GM12878 (cell line): ENCODE measurements at regions not wholly inside any gene's neighbourhood (a gene's known extent, or its start where the extent isn't known, plus 50 kb on each side); places are given as distances from the start of the nearest gene placed in this dataset.

Experiments used
- BCL3 ChIP-seq: IDR thresholded peaks from 2 replicates; pipeline ENCODE4 v1.6.1; 2011; ENCODE audit warnings: borderline replicate concordance, low read depth, mild to moderate bottlenecking, moderate library complexity, low read length; ENCODE audit not compliant: insufficient read depth, poor library complexity, severe bottlenecking
- CREB1 ChIP-seq: IDR thresholded peaks from 2 replicates; pipeline ENCODE4 v1.6.1; 2012; ENCODE audit warnings: low read depth, mild to moderate bottlenecking, inconsistent platforms
- CTCF ChIP-seq, 3 experiments: IDR thresholded peaks in 2 of 3; conservative IDR thresholded peaks in 1 of 3; 2 replicates each; pipeline ENCODE4 v1.5.1; 2011; ENCODE audit warnings: low read depth in 3 of 3, low read length in 3 of 3, mild to moderate bottlenecking in 3 of 3, control low read depth in 2 of 3, moderate library complexity in 2 of 3, inconsistent platforms in 1 of 3, mixed read lengths in 1 of 3; ENCODE audit not compliant: control insufficient read depth in 2 of 3, insufficient read depth in 1 of 3; ENCODE audit errors: extremely low read depth in 1 of 3
- E2F4 ChIP-seq: IDR thresholded peaks from 2 replicates; pipeline ENCODE4 v1.6.1; 2012; ENCODE audit warnings: low read depth, low read length, improper control_type of control experiment
- EP300 ChIP-seq, 2 experiments: fragments of 150-350 bp in 1 of 2; IDR thresholded peaks; 2 replicates each; pipeline ENCODE4 v1.6.1; 2011 to 2012; ENCODE audit warnings: low read depth in 2 of 2, low read length in 2 of 2, borderline replicate concordance in 1 of 2, improper control_type of control experiment in 1 of 2, inconsistent platforms in 1 of 2; ENCODE audit not compliant: control insufficient read depth in 1 of 2
- ESRRA ChIP-seq: IDR thresholded peaks from 2 replicates; pipeline ENCODE4 v1.6.1; 2012; ENCODE audit warnings: mild to moderate bottlenecking, low read length, improper control_type of control experiment
- EZH2 ChIP-seq: IDR thresholded peaks from 2 replicates; pipeline ENCODE4 v1.6.1; 2012; ENCODE audit warnings: low read depth, mild to moderate bottlenecking, control low read depth, inconsistent platforms, low read length, borderline replicate concordance; ENCODE audit not compliant: control insufficient read depth
- RAD51 ChIP-seq: fragments of 450-650 bp; IDR thresholded peaks from 2 replicates; pipeline ENCODE4 v1.6.1; 2016; ENCODE audit warnings: moderate library complexity, mild to moderate bottlenecking, inconsistent platforms

GRCh38 chr9:105900123-105900522 is 205.8 kb downstream of the TMEM38B start:
- TF ChIP-seq EP300 (IDR thresholded peaks at IDR 0.05; ENCODE audit: borderline replicate concordance in 1 of 2, control insufficient read depth in 1 of 2, low read depth in 2 of 2, low read length in 2 of 2) (no peak), ESRRA (no peak), CTCF (IDR thresholded peaks at IDR 0.05 in 2 of 3, conservative IDR thresholded peaks at IDR 0.05 in 1 of 3; ENCODE audit: control insufficient read depth in 2 of 3, extremely low read depth in 1 of 3, insufficient read depth in 1 of 3, low read depth in 3 of 3, low read length in 3 of 3) (no peak), EZH2 (no peak), CREB1 (no peak), RAD51 (no peak), E2F4 (no peak), BCL3 (no peak)
